HG02973 (cell line): ENCODE measurements at regions not wholly inside any gene's neighbourhood (a gene's known extent, or its start where the extent isn't known, plus 50 kb on each side); places are given as distances from the start of the nearest gene placed in this dataset.
"Not testable (repeated sequence)": the region's sequence is repeated elsewhere in the genome, so short reads cannot be mapped to it uniquely, and the experiment has no call there.

ENCODE experiments used
- ATAC-seq: cut with Tn5 transposase; IDR thresholded peaks from one replicate; pipeline ENCODE4 v1.9.1; 2021; ENCODE audit warnings: moderate library complexity; ENCODE audit not compliant: unreplicated experiment

- ATAC-seq: not testable (repeated sequence)
Observed at GRCh38 chr10:87300163-87300562, 57.4 kb upstream of the NUTM2D start.

GRCh38 chr10:87301466-87302115 lies 56.0 kb upstream of the NUTM2D start:
- peak; percentile 87 for ATAC-seq

- ATAC-seq: not testable (repeated sequence)
Observed at GRCh38 chr10:87302132-87302531, 55.4 kb upstream of the NUTM2D start.

- not testable (repeated sequence) for ATAC-seq
Observed at GRCh38 chr10:87303707-87304106, 53.8 kb upstream of the NUTM2D start.

- ATAC-seq: not testable (repeated sequence)
Observed at GRCh38 chr10:87306681-87307080, 50.9 kb upstream of the NUTM2D start.
